ENCODE measurements at regions not wholly inside any gene's neighbourhood (a gene's known extent, or its start where the extent isn't known, plus 50 kb on each side); places are given as distances from the start of the nearest gene placed in this dataset.

DNA sequence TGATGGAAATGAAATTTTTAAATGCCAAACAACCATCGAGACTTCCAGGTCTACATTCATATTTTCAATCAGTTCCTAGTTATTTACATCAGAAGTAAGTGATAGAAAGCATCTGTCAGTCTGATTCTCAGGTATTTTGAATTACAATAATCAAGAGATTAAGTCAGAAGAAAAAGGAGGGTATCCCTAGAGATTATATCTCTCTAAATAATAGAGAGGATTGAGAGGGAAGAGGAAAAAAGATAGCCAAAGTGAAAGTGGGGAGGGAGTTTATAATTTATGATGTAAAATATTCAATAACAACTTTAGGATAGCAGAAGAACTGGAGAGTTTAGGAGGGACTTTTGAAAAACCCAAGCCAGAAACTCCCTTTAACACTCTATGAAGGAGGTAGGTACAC is 400.2 kb downstream of the EFNA5 start:
- TF ChIP-seq TAF1 (IDR thresholded peaks at IDR 0.05; ENCODE audit: low read depth) (no peak), EP300 (IDR thresholded peaks at IDR 0.05; ENCODE audit: borderline replicate concordance) (no peak)
